Superior temporal gyrus (tissue), 1 donor: ENCODE measurements at regions not wholly inside any gene's neighbourhood (a gene's known extent, or its start where the extent isn't known, plus 50 kb on each side); places are given as distances from the start of the nearest gene placed in this dataset.
A peak's percentile ranks its signal among the peaks of the same experiment; 100 is the strongest.

Source experiments
- DNase-seq: peaks from one replicate; pipeline ENCODE4 v3.0.0-alpha.2; 2016; ENCODE audit errors: extremely low spot score

DNA sequence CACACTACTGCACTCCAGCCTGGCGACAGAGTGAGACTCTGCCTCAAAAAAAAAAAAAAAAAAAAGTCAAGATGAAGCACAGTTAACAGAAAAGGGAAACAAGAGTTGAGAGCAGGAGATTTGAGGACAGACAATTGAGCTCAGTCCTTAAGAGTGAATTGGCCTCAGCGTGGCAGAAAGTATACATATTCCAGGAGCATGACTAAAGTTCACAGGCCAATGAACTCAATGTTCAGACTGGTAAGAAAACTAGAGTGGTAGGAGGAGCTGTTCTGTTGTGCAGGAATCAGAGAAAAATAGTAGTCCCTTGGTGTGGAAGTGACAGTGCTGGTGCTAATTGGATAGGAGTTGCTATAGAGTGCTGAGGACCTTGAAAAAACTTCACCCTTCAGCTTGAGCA is 60.0 kb downstream of the NRN1 start:
- no peak for DNase-seq

DNA sequence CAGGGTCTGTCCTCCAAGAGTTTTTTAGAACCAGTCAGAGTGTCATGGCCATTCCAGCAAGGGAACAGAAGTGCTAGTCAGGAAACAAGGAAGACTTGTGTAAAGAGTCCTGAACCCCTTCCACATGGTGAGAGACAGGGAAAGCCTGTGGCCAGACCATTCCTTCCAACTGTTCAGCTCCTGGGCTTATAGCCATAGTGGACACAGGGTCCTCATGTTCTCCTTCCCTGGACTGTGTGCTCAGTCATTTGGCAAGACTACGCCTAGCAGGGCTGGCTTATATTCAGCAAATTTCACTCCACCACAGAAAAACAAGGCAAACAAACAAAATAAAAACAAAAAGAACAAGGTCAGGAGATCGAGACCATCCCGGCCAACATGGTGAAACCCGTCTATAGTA is 60.5 kb downstream of the NRN1 start:
- DNase-seq = no peak

DNA sequence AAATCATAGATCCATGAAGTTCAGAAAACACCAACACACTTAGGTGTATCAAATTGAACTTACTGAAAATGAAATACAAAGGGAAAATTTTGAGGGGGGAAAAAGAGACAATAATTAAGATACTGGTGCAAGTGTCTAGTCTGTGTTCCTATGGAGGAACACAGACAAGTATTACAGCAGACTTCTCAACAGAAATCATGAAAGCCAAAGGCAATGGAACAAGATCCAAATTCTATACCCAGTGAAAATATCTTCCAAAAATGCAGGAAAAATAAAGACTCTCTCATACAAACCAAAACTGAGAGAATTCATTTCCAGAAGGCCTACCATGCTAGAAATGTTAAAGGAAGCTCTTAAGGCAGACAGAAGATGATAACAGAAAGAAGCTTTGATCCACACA is 63.1 kb downstream of the NRN1 start:
- DNase-seq = no peak

DNA sequence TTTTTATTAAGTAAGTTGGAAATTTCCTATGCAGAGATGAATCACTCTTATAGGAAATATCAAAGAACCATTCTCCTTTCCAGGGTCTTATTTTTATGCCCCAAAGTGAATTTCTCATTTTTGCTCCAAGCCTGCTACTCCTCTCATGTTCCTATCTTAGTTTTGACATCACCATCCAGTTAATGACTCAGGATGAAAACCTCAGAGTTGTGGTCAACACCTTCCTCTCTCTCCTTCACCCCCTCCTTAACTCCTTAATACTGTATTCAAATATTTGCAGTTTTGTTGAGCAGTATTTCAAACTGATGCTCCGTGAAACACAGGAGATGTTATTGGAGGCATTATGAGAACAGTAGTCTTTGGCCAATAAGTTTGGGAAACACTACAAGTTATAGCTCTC is 64.1 kb downstream of the NRN1 start:
- no peak for DNase-seq

DNA sequence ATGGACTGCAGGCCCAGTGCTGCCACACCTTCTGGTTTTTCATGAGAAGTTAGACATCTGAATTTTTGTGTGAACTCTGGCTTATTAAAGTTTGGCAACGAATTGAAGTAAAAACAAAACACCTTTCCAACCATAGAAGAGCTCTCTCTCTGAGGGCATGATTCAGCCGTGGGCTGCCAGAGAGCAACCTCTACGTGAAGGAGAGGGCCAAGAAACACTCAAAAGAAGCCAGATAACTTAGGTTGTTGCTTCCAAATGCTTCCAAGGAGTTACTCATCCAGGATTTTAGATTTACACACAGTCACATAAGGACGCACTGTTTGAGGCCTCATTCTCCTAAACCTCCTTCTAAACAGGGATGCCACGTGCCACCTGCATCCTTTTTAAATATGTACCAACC is 65.5 kb downstream of the NRN1 start:
- DNase-seq = no peak

DNA sequence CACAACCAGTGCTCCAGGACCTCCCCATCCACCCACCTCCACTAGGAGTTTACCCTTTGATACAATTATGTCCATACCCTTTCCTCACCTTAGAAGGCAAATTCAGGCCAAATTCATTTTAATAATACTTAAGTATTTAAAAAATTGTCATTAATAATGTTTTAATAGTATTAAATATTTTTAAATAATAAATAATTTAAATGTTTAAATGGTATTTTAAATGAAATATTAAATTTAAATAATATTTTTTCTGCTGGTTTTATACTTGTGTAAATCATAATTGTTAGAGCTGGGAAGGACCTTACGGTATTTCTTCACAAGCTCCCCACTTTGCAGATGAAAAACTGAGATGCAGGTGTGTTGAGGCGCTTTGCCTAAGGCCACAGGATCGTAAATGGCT is 67.8 kb downstream of the NRN1 start:
- DNase-seq = no peak

DNA sequence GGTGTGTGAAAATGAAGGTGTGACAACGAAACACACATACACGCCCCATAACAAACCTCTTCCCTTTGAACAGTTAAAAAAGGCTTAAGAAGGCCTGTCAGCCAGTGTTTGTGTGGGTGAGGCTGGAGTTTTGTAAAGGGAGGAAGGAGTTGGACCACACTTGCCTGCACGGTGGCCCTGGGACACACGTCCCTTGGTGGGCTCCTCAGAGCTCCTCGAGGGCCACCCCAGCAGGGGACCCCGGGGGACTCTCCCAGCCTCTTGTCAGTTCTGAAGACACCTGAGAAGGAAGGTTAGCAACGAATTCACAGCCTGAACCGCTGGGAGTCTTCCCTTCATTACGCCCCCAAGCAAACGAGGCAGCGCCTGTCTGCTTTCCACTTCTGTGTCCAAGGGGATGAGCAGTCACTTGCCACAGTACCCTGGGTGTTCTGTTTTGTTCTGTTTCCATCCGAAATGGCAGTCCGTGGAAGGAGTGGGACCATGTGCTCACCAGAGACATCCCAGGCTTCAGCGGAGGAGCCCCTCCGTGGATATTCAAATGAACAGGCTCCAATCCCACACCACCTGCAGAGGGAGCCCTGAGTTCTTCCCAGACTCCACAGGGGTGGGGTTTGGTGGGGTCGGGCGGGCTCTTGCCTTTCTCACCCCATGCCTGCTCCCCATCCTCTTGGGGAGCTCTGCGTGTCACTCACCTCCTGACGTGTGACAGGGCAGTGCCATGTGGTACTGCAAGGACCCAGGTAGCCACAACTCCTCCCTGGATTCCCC is 68.6 kb downstream of the NRN1 start:
- DNase-seq = no peak

DNA sequence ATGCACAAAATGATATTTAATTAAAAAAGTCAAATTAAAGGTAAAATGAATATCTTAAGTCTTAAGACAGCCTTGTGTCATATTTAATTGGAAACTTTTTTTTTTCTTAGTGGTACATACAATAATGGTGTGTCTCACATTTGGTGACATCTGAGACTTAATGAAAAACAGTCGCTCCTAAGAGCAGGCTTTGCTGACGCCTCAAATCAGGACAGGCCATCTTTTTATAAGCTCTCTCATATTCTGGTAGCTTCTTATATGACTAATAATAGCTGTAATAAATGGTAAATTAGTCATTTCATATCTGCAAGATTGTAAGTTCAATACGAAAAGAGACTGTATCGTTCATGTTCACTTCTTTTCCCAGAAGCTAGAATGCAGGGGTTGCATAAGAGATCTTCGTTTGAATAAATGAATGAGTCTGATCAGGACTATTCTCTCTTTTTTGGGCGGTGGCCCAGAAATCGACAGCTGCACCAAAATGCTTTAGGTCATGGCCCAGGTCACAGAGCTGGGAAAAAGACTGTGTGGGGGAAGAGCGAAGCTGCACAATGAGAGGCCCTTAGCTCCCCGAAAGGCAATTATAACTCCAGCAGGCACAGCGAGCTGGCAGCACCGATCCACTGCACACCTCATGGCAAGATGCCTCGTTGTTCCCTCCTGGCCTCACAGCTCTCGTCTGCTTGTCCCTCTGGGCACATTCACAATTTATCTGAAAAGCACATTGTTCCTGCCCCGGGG is 69.4 kb downstream of the NRN1 start:
- DNase-seq = no peak

DNA sequence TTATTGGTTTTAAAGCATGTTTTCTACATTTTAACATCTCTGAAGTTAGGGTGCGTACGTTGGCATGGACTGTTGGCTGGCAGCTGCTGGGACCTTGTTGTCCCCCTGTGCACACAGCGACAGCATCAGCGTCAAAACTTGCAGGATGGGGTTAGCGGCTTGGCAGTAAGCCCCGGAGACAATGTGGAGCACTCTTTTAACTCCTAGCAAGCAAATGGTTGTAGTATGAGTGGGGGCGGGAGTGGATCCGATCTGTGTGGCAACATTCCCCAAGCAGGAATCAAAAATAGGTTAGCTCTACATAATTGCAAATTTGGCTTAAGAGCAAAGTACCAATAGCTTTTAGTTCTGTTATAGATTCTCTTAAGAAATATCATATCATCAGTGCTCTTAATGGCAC is 70.1 kb downstream of the NRN1 start:
- no peak for DNase-seq

DNA sequence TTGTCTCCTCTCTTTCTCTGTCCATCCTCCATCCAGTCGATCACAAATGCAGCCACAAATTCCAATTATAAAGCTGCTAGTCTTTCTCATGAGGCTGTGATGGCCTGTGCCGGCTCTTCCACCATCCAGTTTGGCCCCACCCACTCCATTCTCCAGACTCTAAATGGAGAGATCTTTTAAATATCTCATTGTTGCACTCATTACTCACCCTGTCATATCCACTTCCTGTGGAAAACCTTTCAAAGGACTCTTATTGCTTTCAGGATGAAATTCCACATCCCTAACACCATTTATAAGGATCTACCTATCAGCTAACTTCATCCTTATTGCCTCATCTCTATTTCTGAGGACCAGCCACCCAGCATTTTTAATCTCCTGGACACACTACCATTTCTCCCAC is 70.6 kb downstream of the NRN1 start:
- DNase-seq = no peak

DNA sequence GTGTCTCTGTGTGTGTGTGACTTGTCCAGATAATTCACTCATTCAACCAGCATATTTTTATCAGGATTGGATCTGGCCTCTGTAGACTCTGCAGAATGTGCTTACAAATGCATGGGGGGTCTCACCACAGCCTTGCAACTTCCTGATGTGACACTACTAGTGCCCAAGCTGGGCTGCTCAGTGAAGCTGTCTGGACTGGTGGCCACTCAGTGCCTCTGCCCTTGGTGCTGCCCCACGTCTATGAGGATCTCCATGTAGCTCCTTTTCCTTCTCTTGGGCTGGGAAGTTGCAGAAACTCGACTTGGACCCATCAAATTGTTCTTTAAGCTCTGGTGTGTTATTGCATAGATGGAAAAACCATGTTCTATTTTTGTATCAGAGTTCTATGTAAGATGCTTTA is 75.8 kb downstream of the NRN1 start:
- DNase-seq = no peak

DNA sequence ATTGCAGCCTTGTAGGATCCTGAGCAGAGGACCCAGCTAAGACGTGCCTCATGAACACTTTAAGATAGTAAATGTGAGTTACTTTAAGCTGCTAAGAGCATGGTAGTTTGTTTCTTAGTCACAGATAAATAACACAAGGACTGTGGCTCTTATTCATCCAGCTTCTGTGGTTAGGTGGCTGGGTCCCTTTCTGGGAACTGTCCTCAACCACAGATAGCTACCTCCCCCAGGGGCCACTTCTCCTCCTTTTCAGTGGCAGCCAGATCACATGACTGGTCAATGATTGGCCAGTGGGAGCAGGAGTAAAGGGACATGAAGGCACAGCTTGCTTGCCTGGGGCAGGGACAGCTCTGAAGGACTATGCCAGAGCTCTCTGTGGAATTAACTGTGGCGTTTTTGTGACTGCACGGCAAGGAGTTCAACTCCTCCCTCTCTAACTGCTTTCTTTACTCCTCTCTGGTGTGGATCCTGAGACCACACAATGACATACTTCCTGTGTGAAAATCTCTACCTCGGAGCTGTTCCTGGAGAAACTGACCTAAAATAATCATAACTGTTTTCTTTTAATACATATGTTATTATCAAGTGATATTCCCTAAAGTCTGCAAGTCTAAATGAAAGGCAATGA is 76.5 kb downstream of the NRN1 start:
- DNase-seq = no peak

DNA sequence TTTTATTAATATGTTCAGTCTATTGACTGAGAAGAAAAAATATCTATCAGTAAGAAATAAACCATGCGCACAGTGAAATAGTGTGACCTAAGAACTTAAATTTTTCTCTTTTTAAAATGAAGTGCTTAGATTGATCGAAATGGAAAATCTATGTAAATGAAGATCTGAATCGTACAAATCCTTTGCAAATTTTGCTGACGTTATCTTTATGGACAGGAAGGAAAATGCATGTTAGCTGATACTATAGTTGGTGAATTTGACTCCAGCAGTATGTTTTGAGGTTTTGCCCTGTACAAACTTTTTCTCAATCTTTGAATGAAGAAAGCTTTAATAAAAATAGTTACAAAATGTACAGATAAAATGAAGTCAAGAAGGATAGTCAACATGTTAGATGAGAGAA is 82.9 kb downstream of the NRN1 start:
- no peak for DNase-seq

DNA sequence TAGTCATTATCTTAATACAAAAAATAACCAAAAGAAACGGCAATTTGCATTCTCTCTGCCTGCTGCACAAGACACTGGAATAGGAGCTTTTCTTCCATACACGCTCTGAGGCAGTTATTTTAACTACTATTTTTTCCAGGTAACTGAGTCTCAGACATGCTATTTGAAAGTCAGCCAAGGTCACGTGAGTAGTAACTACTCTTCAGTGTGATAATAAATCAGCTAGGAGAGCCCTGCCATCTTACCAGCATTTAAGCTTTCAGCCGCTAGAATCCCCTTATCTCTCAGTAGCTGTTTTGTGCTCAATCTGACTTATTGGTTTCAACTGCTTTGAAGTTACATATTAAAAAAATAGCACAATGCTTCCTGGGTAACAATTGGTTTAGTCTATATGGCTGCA is 84.5 kb downstream of the NRN1 start:
- DNase-seq = no peak

DNA sequence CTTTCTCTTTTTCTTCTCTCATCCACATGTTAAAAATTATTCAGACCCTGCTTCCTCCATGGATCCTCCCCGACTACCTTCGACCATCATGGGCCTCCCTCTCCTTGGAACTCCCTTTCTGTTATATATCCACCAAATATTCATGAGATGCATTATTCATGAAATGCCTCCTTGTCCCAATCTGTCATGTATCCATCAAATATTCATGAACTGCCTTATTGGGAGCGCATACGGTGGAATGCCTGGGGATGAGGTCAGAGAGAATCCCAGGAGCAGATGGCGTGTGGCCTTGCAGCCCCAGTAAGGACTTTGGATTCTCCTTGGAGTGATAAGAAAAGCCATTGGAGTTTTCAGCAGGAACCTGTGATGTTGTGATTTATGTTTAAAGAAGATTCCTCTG is 97.0 kb downstream of the NRN1 start:
- no peak for DNase-seq

DNA sequence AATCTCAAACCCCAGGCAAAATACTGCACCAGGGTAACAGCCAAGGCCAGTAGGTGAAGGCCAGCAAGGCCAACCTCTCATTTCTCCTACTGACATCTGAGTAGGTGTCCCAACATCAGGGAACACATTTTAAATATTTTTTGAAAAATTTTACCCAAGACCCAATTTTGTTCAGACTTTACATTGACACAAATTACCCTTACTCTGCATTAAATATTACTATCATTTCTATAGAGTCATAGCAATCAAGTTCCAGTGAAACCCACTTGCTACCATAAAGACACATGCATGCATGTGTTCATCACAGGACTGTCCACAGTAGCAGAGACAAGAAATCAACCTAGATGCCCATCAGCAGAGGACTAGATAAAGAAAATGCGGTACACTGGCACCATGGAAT is 99.9 kb downstream of the NRN1 start:
- no peak for DNase-seq

DNA sequence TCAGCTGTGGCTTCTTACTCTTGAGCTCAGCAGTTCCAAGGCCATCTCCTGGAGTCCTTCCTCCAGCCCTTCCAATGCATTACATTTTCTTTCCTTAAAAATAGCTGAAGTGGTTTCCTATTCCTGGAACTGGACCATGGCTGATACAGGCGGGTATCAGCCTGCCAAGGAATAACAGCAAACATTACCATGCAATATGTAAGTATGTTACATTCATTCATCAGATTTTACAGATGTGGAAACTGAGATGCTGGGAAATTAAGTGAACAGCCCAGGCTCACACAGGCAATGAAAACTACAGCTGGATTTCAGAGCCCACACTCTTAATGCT is 100.4 kb downstream of the NRN1 start:
- no peak for DNase-seq

DNA sequence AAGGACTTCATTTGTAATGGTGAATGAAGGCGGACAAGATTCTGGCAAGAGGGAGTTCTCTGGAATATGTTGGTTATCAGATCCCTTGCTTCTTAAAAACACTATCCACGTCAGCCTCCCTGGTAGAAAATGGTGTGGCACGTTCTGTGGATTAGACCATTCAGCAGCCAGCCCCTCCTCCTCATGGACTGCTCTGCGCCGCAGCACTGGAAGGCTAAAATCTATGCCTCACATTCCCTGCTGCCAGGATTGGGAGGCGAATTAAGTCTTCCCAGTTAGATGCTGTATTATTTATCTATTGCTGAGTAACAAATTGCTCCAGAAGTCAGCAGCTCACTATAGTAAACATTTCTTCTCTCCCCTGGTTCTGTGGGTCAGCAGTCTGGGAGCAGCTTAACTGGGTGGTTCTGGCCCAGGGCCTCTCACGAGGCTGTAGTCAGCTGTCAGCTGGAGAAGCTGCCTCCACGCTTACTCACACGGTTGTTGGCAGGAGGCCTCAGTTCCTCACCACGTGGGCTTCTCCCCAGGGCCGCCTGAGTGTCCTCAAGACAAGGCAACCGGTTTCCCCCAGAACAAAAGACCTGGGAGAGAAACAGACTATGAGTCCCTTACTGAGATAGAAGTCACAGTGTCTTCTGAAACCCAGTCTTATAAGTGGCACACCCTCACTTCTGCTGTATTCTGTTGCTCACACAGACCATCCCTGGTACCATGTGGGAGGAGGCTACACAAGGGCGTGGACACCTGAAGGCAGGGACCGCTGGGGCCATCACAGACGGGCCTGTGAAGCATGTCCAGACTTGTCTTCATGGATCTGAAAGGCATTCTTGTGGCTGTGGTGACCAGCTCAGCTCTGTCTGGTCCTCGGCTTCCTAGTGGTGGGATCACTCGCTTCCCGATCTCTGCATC is 101.0 kb downstream of the NRN1 start:
- DNase-seq = peak; percentile 71

DNA sequence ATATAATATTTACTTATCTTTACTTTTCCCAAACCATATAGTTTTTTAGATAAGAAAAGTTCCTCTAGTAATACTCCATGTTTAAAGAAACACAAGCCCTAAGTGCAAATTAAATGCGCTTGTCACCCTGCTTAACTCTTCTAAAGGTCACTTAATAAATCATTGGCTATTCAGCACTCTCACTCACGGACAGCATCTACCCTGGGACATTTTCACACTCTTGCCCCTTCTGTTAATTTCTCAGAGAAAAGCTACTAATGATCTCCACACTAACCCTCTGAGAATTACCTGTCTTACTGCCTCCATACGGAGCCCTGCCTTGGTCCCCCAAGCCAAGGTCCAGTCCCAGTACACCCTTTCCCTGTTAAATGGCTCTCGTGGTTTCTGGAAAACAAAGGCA is 102.2 kb downstream of the NRN1 start:
- DNase-seq = no peak

DNA sequence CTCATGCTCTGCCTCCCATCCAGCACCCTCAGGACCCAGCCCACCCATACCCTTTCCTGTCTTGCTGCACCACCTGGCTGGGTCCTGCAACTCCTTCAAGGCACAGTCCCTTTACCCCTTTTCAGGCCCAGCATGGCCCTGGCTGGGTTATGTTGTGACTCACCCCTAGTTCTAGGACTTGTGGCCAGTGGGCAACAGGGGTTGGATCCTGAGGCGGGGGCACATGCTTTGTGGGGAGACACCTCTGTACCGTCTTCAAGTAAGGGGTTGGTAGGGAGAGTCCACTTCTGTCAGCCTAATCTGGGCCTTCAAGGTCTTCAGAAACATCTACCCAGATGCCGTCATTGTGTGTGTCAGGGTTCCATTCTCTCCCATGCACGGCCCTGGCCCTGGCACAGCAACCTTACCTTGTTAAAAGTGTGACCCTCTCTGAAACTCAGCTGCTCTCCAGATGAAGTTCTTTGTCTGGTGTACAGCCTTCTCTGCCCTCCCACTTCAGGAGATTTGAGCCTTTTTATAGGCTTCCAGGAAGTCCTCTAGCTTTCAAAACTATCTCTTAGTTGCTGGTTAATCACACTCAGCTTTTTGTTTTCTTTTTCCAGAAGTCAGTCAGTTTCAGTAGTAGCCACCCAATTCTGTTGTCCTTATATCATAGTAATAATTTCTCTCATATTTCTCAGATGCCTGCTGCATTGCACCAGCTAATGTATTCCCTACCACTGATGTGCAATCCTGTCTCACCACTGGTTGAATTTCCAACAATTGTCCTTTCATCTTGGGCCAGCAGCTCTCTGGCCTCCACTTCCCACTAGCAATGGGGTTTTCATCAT is 107.3 kb downstream of the NRN1 start:
- DNase-seq = no peak

DNA sequence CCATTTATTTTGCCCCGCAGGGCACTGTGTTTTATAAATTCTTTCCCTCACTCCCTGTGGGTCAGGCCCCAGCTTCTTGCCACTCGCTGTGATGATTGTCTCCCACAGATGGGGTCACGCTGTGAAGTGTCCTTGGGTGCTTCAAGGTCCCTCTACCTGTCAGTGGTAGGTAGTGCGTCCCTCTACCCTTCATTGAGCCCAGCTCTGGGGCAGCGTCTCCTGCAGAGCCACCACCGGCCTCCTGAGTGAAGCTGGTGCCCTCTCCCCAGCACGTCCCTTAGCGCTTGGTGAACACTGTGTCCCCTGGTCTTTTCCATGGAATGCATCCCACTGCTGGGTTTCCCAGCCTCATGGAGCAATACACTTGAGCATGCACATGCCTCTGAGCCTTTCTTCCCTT is 108.2 kb downstream of the NRN1 start:
- no peak for DNase-seq
